ENCODE measurements at regions not wholly inside any gene's neighbourhood (a gene's known extent, or its start where the extent isn't known, plus 50 kb on each side); places are given as distances from the start of the nearest gene placed in this dataset.

- intact Hi-C loops (cut with micrococcal nuclease), result no loop called here
These were observed 1195.9 kb upstream of the PRKX start for GRCh38 chrX:4909348-4909747.

- intact Hi-C loops (cut with micrococcal nuclease), result no loop called here
These were observed 1192.1 kb upstream of the PRKX start for GRCh38 chrX:4905576-4905975.

GRCh38 chrX:4881277-4881676 is 1167.8 kb upstream of the PRKX start:
- intact Hi-C loops (cut with micrococcal nuclease), result no loop called here

- intact Hi-C loops (cut with micrococcal nuclease), result no loop called here
These were observed 1165.2 kb upstream of the PRKX start for GRCh38 chrX:4878640-4879039.

GRCh38 chrX:4876268-4876667 is 1162.8 kb upstream of the PRKX start:
- intact Hi-C loops (cut with micrococcal nuclease), result no loop called here

- intact Hi-C loops (cut with micrococcal nuclease), result no loop called here
These were observed 1138.1 kb upstream of the PRKX start for GRCh38 chrX:4851534-4851933.

GRCh38 chrX:4850312-4850711 is 1136.9 kb upstream of the PRKX start:
- intact Hi-C loops (cut with micrococcal nuclease), result no loop called here

- intact Hi-C loops (cut with micrococcal nuclease), result no loop called here
These were observed 1130.9 kb upstream of the PRKX start for GRCh38 chrX:4844376-4844775.

- intact Hi-C loops (cut with micrococcal nuclease), result no loop called here
These were observed 1127.8 kb upstream of the PRKX start for GRCh38 chrX:4841216-4841745.

GRCh38 chrX:4831574-4831973 is 1118.1 kb upstream of the PRKX start:
- intact Hi-C loops (cut with micrococcal nuclease), result no loop called here

- intact Hi-C loops (cut with micrococcal nuclease), result no loop called here
These were observed 1117.6 kb upstream of the PRKX start for GRCh38 chrX:4830880-4831557.

- intact Hi-C loops (cut with micrococcal nuclease), result no loop called here
These were observed 1112.1 kb upstream of the PRKX start for GRCh38 chrX:4825550-4825949.

GRCh38 chrX:4809571-4809970 is 1096.1 kb upstream of the PRKX start:
- intact Hi-C loops (cut with micrococcal nuclease), result no loop called here

GRCh38 chrX:4805502-4805901 is 1092.1 kb upstream of the PRKX start:
- intact Hi-C loops (cut with micrococcal nuclease), result no loop called here

GRCh38 chrX:4800756-4801155 is 1087.3 kb upstream of the PRKX start:
- intact Hi-C loops (cut with micrococcal nuclease), result no loop called here

GRCh38 chrX:4787971-4788370 is 1074.5 kb upstream of the PRKX start:
- intact Hi-C loops (cut with micrococcal nuclease), result no loop called here

- intact Hi-C loops (cut with micrococcal nuclease), result no loop called here
These were observed 1051.4 kb upstream of the PRKX start for GRCh38 chrX:4764888-4765287.

GRCh38 chrX:4762196-4762595 is 1048.7 kb upstream of the PRKX start:
- intact Hi-C loops (cut with micrococcal nuclease), result no loop called here

- intact Hi-C loops (cut with micrococcal nuclease), result no loop called here
These were observed 1041.6 kb upstream of the PRKX start for GRCh38 chrX:4754878-4755604.

- intact Hi-C loops (cut with micrococcal nuclease), result no loop called here
These were observed 1027.6 kb upstream of the PRKX start for GRCh38 chrX:4741024-4741423.

GRCh38 chrX:4735299-4735698 is 1021.9 kb upstream of the PRKX start:
- intact Hi-C loops (cut with micrococcal nuclease), result no loop called here

- intact Hi-C loops (cut with micrococcal nuclease), result no loop called here
These were observed 997.4 kb upstream of the PRKX start for GRCh38 chrX:4710618-4711433.
